CD4-positive, alpha-beta T cell treated with Interleukin-10 for 1 hour (primary cell): ENCODE measurements at regions not wholly inside any gene's neighbourhood (a gene's known extent, or its start where the extent isn't known, plus 50 kb on each side); places are given as distances from the start of the nearest gene placed in this dataset.

ENCODE experiments used
- DNase-seq: peaks from one replicate; pipeline ENCODE4 v3.0.0-alpha.2; 2020

DNA sequence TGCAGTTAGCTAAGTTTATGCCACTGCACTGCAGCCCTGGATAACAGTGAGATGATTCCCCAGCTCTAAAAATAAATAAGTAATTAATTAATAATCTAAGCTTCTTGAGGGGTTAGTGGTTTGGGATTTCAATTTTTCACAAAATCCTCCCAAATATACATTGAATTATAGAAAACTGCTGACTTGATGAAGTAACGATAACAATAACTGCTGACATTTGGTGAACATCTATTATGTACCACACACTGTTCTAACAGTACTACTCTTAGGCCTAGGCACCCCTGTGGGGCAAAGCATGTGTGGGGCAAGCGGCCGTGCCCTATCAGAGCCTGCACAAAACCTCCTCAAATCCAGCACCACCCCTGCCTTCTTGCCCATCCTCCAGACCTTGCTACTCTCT, 245.8 kb upstream of the EPHA4 start:
- DNase-seq: no peak

DNA sequence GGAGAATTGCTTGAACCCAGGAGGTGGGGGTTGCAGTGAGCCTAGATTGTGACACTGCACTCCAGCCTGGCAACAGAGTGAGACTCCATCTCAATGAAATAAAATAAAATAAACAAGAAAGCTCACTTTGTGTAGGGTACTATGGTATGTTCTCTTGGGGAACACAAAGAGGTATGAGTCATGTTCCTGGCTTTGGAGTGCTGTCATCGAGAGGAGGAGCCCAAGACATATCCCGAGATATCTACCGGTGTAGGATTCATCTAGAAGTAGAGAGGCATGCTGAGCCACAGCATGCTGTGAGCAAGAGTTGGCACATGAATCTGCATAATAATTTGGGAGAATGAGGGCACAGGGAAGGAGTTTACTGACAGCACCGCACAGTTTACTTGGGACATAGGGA, 244.9 kb upstream of the EPHA4 start:
- DNase-seq: no peak

DNA sequence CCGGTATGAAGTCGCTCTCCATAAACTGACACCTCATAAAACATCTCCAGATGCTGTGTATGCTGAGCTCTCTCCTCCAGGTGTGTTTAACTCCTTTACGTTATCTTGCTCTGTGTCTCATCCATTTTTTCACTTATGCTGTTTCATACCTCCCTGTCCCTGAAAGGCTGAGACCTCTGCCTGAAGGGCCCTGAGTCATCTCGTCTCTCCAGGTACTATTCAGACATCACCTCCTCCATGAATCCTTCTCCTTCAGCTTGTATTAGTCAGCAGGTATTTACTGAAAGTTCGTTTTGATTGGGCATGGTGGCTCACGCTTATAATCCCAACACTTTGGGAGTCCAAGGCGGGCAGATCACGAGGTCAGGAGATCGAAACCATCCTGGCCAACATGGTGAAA, 244.5 kb upstream of the EPHA4 start:
- no peak for DNase-seq

DNA sequence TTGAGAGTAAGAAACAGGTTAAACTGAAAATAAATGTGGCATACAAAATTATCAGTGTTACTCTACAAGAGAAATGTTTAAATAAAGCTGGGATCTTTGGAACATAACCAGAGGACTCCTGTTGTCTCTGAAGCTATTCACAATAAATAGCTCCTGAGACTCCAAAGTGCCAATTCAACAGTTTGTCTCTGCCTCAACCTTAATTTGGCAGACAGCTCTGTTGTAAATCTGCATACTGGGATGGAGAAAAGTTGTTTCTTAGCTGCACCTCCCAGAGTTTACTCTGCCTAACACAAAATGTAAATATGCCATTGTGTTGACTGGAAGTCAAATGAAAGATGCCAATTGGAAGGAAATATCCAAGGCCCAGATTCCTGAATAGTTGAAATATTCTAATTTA, 238.5 kb upstream of the EPHA4 start:
- DNase-seq: no peak

GRCh38 chr2:221810245-221810644, 238.1 kb upstream of the EPHA4 start:
- DNase-seq: no peak

- DNase-seq: no peak
Observed at GRCh38 chr2:221808488-221808887, 236.4 kb upstream of the EPHA4 start.

- DNase-seq: no peak
Observed at GRCh38 chr2:221807706-221808105, 235.6 kb upstream of the EPHA4 start.

DNA sequence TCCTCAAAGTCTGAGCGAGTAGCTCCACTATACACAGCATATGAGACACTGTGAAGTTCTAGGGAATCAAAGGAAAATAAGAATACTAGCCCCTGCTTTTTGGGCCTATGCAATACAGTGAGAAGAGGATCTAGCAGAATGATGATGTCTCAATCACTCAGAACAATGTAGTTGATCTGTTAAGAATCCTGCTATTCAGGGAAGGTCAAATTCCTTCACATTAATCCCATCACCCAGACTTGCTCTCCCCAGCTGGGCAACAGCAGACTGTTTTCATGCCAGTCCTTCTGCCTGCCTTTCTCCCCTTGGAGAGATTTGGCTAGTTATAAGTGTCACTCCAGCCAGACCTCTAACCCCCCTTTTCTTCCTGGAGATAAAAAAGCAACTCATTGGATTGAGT, 230.0 kb upstream of the EPHA4 start:
- no peak for DNase-seq

- no peak for DNase-seq
Observed at GRCh38 chr2:221792971-221793521, 220.9 kb upstream of the EPHA4 start.

DNA sequence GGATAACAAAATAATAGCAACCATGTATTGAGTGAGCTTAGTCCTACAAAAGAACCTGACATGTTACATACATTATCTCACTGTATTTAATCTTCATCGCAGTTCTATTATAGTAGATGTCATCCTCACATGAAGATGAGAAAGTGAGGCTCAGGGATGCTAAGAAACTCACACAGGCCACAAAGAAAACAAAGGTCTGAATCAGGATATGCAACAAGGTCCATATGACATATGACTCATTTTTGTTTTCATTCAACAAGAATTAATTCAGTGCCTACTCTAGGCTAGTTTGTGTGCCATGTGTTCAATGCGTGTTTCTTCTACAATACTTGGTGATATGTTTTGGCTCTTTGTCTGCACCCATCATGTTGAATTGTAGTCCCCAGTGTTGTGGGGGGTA, 219.7 kb upstream of the EPHA4 start:
- no peak for DNase-seq

DNA sequence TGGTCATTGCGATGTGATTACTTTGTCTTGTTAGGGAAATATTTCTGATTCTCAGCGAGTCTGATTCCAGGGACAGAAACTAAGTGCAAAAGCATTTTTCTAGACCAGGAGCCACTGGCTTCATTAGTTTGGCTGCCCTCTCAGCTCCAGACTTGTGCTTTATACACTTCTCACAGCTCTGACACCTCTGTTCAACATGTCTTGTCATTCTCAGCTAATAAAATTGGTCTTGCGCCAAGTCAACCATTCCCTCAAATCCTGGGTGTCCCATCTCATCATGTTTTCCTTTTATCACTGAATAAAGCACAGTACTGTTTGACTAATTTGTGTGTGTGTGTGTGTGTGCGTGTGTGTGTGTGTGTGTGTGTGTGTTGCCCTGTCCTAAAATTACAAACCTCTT, 215.5 kb upstream of the EPHA4 start:
- no peak for DNase-seq

GRCh38 chr2:221786297-221786926, 214.3 kb upstream of the EPHA4 start:
- no peak for DNase-seq

DNA sequence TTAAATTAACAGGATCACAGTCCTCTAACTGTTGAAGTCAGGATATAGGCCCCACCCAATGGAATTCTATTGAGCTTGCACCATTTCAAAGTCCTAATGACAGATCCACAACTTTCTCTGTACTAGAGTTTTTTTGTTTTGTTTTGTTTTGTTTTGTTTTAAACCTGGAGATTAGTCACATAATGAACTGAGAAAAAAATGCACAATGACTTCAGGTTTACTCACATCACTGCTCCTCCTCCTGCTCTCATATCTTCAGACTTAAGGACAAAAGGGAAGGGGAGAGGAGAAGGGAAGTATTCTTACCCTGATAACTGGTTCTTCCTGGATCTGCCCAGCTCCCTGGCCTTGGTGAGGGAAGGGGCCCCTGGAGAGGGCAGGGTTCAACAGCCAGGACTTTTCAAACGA, 208.2 kb upstream of the EPHA4 start:
- DNase-seq: no peak

DNA sequence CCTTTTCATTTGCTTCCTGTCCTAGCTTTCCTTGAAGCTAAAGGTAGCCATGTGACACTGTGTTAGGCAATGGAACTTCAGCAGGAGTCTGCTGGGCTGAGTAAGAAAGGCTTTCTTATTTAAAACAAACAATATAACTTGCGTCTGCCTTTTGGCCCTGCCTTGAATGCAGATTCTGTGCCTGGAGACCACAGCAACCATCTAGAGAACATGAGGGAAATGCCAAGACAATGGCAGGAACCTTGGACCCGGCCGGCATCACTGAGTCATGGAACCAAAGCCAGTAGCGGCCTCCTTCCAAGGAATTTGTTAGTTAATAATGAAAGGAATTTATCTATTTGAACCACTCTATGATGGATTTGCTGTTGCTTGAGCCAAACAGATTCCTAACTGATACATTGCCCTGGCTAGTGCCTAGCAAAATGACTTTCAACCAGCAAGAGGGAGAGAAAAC, 207.5 kb upstream of the EPHA4 start:
- DNase-seq: no peak

- no peak for DNase-seq
Observed at GRCh38 chr2:221778025-221778424, 205.9 kb upstream of the EPHA4 start.

- no peak for DNase-seq
Observed at GRCh38 chr2:221777119-221777518, 205.0 kb upstream of the EPHA4 start.

GRCh38 chr2:221775096-221775495, 203.0 kb upstream of the EPHA4 start:
- no peak for DNase-seq

DNA sequence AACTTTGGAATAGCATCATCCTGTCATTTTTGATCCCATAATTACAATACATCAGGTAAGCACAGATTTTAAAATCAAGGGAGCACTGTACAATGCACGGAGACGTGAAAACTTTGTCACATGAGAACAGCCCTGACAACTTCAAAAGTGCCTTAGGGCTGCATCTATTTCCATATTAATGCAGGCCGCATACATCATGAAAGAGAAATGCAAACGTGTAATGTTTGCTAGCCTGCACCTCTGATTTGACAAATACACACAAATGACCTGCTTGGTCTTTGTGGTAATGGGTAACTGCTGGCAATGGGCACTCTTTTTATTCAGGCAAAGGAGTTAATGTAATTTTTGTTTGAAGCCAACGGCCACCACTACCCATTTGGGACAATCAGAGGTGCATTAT, 202.0 kb upstream of the EPHA4 start:
- DNase-seq: no peak

GRCh38 chr2:221771297-221771696, 199.2 kb upstream of the EPHA4 start:
- DNase-seq: no peak

DNA sequence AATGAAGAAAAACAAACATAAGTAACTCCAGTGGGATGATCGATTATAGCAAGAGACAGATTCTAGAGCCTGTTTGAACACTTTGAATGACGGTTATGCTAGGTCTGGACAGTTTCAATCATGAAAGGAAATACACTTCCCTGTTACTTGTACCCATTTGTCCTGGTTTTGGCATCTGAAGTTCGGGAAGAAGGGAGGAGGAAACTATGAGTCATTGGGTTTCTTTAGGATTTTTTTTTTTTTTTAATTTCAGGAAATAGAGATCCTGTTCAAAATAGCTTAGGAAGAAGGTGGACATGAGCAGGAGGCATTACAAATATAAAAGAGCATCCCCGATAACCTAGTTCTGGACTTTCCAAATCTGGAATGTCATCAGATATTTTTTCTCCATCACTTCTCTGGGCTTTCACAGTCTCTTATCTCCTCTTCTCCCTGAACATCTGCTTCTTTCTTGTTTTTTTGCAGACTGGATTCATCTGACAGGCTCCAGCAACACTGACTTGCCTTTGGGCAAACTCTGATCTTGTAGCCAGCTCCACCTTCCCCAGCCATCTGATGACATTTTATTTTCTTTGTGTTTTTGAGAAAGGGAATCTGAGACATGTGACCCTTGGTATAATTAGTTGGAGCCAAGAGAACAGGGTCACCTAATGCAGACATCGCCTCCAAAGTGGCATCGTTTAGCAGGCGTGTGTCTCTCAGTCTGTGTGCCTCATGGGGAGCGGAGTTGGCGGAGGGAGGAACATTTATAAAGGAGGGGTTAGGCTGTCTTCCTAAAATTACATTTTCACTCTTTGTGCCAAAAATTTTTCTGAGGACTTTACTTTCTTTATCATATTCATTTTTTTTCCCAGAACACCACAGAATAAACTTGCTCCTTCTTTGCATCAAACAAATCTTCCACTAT, 195.3 kb upstream of the EPHA4 start:
- no peak for DNase-seq

DNA sequence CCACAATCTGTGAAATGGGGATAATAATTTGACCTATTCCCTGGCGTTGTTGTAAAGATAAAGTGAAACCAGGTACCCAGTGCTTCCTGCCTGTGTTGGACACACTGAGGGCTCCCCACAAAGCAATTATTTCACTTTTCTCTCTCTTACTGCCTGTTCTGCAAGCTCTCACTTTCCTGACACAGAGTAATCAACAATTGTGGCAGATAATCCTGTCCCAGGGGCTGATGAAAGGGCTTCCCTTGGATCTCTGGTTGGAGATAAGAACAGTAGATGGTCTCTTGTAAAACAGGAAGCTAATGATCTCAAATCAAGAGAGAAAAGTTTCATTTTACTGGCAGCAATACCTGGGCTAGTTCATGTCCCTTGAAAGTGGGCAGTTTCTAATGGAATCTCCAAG, 190.4 kb upstream of the EPHA4 start:
- DNase-seq: no peak

- no peak for DNase-seq
Observed at GRCh38 chr2:221761260-221761659, 189.2 kb upstream of the EPHA4 start.

GRCh38 chr2:221758076-221758475, 186.0 kb upstream of the EPHA4 start:
- no peak for DNase-seq

- no peak for DNase-seq
Observed at GRCh38 chr2:221753401-221753800, 181.3 kb upstream of the EPHA4 start.
